Loucy (cell line): ENCODE measurements at regions not wholly inside any gene's neighbourhood (a gene's known extent, or its start where the extent isn't known, plus 50 kb on each side); places are given as distances from the start of the nearest gene placed in this dataset.

ENCODE experiments used
- H2AFZ ChIP-seq: fragments of 200-600 bp; sonication (generic); 2 replicates; pipeline ENCODE4 v1.6.0; 2016; ENCODE audit warnings: antibody characterized with exemption, mild to moderate bottlenecking, low read length, moderate library complexity
- H3F3A ChIP-seq: fragments of 200-600 bp; 2 replicates; pipeline ENCODE4 v1.6.0; 2016; ENCODE audit warnings: antibody characterized with exemption, low read depth, mild to moderate bottlenecking
- H3K27me3 ChIP-seq: fragments of 200-600 bp; sonication (generic); 2 replicates; pipeline ENCODE4 v1.6.1; 2014; ENCODE audit warnings: low read length, mild to moderate bottlenecking; ENCODE audit not compliant: insufficient read depth, poor library complexity, severe bottlenecking
- H3K36me3 ChIP-seq: fragments of 200-600 bp; sonication (generic); 2 replicates; pipeline ENCODE4 v1.6.1; 2016; ENCODE audit warnings: low read length; ENCODE audit not compliant: insufficient read depth
- H3K4me1 ChIP-seq: fragments of 200-600 bp; sonication (generic); 2 replicates; pipeline ENCODE4 v1.5.1; 2014; ENCODE audit warnings: low read length, mild to moderate bottlenecking; ENCODE audit not compliant: insufficient read depth, poor library complexity, severe bottlenecking
- H3K4me2 ChIP-seq: fragments of 200-600 bp; sonication (generic); 2 replicates; pipeline ENCODE4 v1.6.0; 2014; ENCODE audit warnings: antibody characterized with exemption, low read length, low read depth, mild to moderate bottlenecking; ENCODE audit not compliant: poor library complexity, severe bottlenecking
- H3K4me3 ChIP-seq: fragments of 200-600 bp; sonication (generic); 2 replicates; pipeline ENCODE4 v1.5.1; 2014; ENCODE audit warnings: low read length, mild to moderate bottlenecking, mixed read lengths; ENCODE audit not compliant: poor library complexity, severe bottlenecking
- H3K79me2 ChIP-seq: fragments of 200-600 bp; sonication (generic); 2 replicates; pipeline ENCODE4 v1.6.1; 2014; ENCODE audit warnings: low read length; ENCODE audit not compliant: insufficient read depth
- H3K9ac ChIP-seq: fragments of 200-600 bp; sonication (generic); 2 replicates; pipeline ENCODE4 v1.6.0; 2014; ENCODE audit warnings: mild to moderate bottlenecking, low read depth, low read length, moderate library complexity; ENCODE audit not compliant: poor library complexity, severe bottlenecking
- H3K9me2 ChIP-seq: fragments of 200-600 bp; sonication (generic); replicated peaks from 2 replicates; pipeline ENCODE4 v1.6.1; 2016; ENCODE audit warnings: low read depth, low read length, mixed read lengths
- H3K9me3 ChIP-seq: fragments of 200-600 bp; sonication (generic); 2 replicates; pipeline ENCODE4 v1.6.1; 2014; ENCODE audit warnings: mild to moderate bottlenecking, antibody characterized with exemption, low read length, low read depth; ENCODE audit not compliant: insufficient read depth
- H4K20me1 ChIP-seq: fragments of 200-600 bp; sonication (generic); 2 replicates; pipeline ENCODE4 v1.6.0; 2014; ENCODE audit warnings: antibody characterized with exemption, low read length, mild to moderate bottlenecking; ENCODE audit not compliant: insufficient read depth, poor library complexity, severe bottlenecking
- CTCF ChIP-seq: fragments of 200-600 bp; sonication (generic); conservative IDR thresholded peaks from 2 replicates; pipeline ENCODE4 v1.5.1; 2014; ENCODE audit warnings: mild to moderate bottlenecking, antibody characterized with exemption, low read length
- EZH2phosphoT487 ChIP-seq: fragments of 200-600 bp; IDR thresholded peaks from 2 replicates; pipeline ENCODE4 v1.6.1; 2018; ENCODE audit warnings: antibody characterized with exemption, mild to moderate bottlenecking, moderate library complexity, borderline replicate concordance

GRCh38 chr14:99024926-99025325 lies 247.1 kb downstream of the BCL11B start:
- peaks cover 8% of the 10 kb centered on the region; the same call in 1 of the 2 replicates for H3K9me3 ChIP-seq
- no peaks in the 10 kb centered on the region for H3K36me3 ChIP-seq
- H3K4me1 ChIP-seq, result no peaks in the 10 kb centered on the region
- H3K79me2 ChIP-seq, result no peaks in the 10 kb centered on the region
- no peak overlapping the region for H3K4me3 ChIP-seq
- peaks cover 73% of the 10 kb centered on the region for H3K27me3 ChIP-seq
- H3K9me2 ChIP-seq, result no peaks in the 10 kb centered on the region
- no peak overlapping the region for H2AFZ ChIP-seq
- no peak overlapping the region for H3K9ac ChIP-seq
- H3F3A ChIP-seq, result no peaks in the 10 kb centered on the region
- no peaks in the 10 kb centered on the region for H4K20me1 ChIP-seq
- TF ChIP-seq CTCF, result no peak
- no peak for TF ChIP-seq EZH2phosphoT487
- H3K4me2 ChIP-seq, result no peak overlapping the region

GRCh38 chr14:99025418-99025817 lies 246.6 kb downstream of the BCL11B start:
- Histone ChIP-seq H3K4me1 (no peaks in the 10 kb centered on the region), H4K20me1 (no peaks in the 10 kb centered on the region), H3K9me3 (peaks cover 8% of the 10 kb centered on the region; the same call in 1 of the 2 replicates), H3K27me3 (peaks cover 78% of the 10 kb centered on the region), H2AFZ (no peak overlapping the region), H3K79me2 (no peaks in the 10 kb centered on the region), H3K9ac (no peak overlapping the region), H3F3A (no peaks in the 10 kb centered on the region), H3K4me3 (no peak overlapping the region), H3K9me2 (no peaks in the 10 kb centered on the region), H3K4me2 (no peak overlapping the region), H3K36me3 (no peaks in the 10 kb centered on the region)
- no peak for TF ChIP-seq CTCF
- no peak for TF ChIP-seq EZH2phosphoT487

- H3K4me3 ChIP-seq, result no peak overlapping the region
- H3K79me2 ChIP-seq, result no peaks in the 10 kb centered on the region
- no peaks in the 10 kb centered on the region for H3K4me1 ChIP-seq
- H3K9ac ChIP-seq, result no peak overlapping the region
- H3K27me3 ChIP-seq, result peaks cover 89% of the 10 kb centered on the region
- H3K36me3 ChIP-seq, result no peaks in the 10 kb centered on the region
- no peaks in the 10 kb centered on the region for H4K20me1 ChIP-seq
- H3F3A ChIP-seq, result no peaks in the 10 kb centered on the region
- no peaks in the 10 kb centered on the region for H3K9me2 ChIP-seq
- TF ChIP-seq CTCF (no peak), EZH2phosphoT487 (no peak)
- peak overlapping the region; percentile 90 for H2AFZ ChIP-seq
- H3K4me2 ChIP-seq, result no peak overlapping the region
- H3K9me3 ChIP-seq, result peaks cover 8% of the 10 kb centered on the region; the same call in 1 of the 2 replicates
These were observed 245.5 kb downstream of the BCL11B start for GRCh38 chr14:99026471-99026870.
